ENCODE measurements at regions not wholly inside any gene's neighbourhood (a gene's known extent, or its start where the extent isn't known, plus 50 kb on each side); places are given as distances from the start of the nearest gene placed in this dataset.

GRCh38 chr6:167685654-167686053, 141.1 kb upstream of the AFDN start:
- Histone ChIP-seq H3K9ac (replicated peaks; ENCODE audit: extremely low read depth, insufficient read depth, low read length) (no peak overlapping the region), H3K4me2 (ENCODE audit: insufficient read depth, low read length) (no peak overlapping the region), H3K36me3 (ENCODE audit: control insufficient read depth in 2 of 2, extremely low read depth in 1 of 2, insufficient read depth in 2 of 2, low read length in 2 of 2) (no peaks in the 10 kb centered on the region), H3K79me2 (ENCODE audit: control insufficient read depth, insufficient read depth, low read length) (no peaks in the 10 kb centered on the region), H4K20me1 (replicated peaks; ENCODE audit: control insufficient read depth, extremely low read depth, insufficient read depth, low read length) (no peaks in the 10 kb centered on the region), H3K9me3 (replicated peaks; ENCODE audit: control insufficient read depth, insufficient read depth, low read length) (no peaks in the 10 kb centered on the region), H3K4me1 (ENCODE audit: control insufficient read depth, extremely low read depth, insufficient read depth, low read length) (peaks cover 22% of the 10 kb centered on the region), H3K9me1 (replicated peaks; ENCODE audit: control insufficient read depth, extremely low read depth, insufficient read depth, low read length) (no peaks in the 10 kb centered on the region), H3K27me3 (ENCODE audit: control insufficient read depth in 2 of 2, insufficient read depth in 2 of 2, low read length in 2 of 2) (no peaks in the 10 kb centered on the region), H3K4me3 (replicated peaks in 1 of 3; ENCODE audit: insufficient read depth in 1 of 3, low read depth in 1 of 3, low read length in 3 of 3) (no peak overlapping the region), H2AFZ (ENCODE audit: low read depth, low read length) (no peak overlapping the region), H3K27ac (ENCODE audit: insufficient read depth, low read depth, low read length) (no peak overlapping the region)
- dilution Hi-C loops (cut with MboI; ENCODE audit: extremely low pct_ligation_motif_present, low sequenced_read_pairs) (no loop called here), intact Hi-C loops (cut with micrococcal nuclease) (no loop called here)
- FAIRE-seq (no peak), DNase-seq (ENCODE audit: low read depth, low spot score) (no peak)
- ChIA-PET POLR2A (no interaction called here), CTCF (no interaction called here)
- BruUV-seq (replicated peaks) = no TSS peak
- no peak for TF ChIP-seq MYC (IDR thresholded peaks at IDR 0.05; ENCODE audit: low read depth, low read length)
- no peak for TF ChIP-seq GATA2 (IDR thresholded peaks at IDR 0.05; ENCODE audit: insufficient read depth, insufficient read length, low read depth, low read length)
- no peak for TF ChIP-seq CTCF (IDR thresholded peaks at IDR 0.05; ENCODE audit: extremely low read depth in 1 of 2, insufficient read depth in 1 of 2, low read depth in 1 of 2, low read length in 2 of 2)
- no peak for TF ChIP-seq FOS (IDR thresholded peaks at IDR 0.05; ENCODE audit: borderline replicate concordance, insufficient read depth, low read length)
- TF ChIP-seq POLR2A (IDR thresholded peaks at IDR 0.05; ENCODE audit: low read depth, low read length) = no peak

- H3K4me2 ChIP-seq (ENCODE audit: insufficient read depth, low read length) = no peak overlapping the region
- POLR2A ChIA-PET = no interaction called here
- CTCF ChIA-PET = no interaction called here
- H3K79me2 ChIP-seq (ENCODE audit: control insufficient read depth, insufficient read depth, low read length) = no peaks in the 10 kb centered on the region
- no peak overlapping the region for H3K4me3 ChIP-seq (replicated peaks in 1 of 3; ENCODE audit: insufficient read depth in 1 of 3, low read depth in 1 of 3, low read length in 3 of 3)
- no peaks in the 10 kb centered on the region for H3K27me3 ChIP-seq (ENCODE audit: control insufficient read depth in 2 of 2, insufficient read depth in 2 of 2, low read length in 2 of 2)
- dilution Hi-C loops (cut with MboI; ENCODE audit: extremely low pct_ligation_motif_present, low sequenced_read_pairs) (no loop called here), intact Hi-C loops (cut with micrococcal nuclease) (no loop called here)
- H3K27ac ChIP-seq (ENCODE audit: insufficient read depth, low read depth, low read length) = no peak overlapping the region
- no peak for DNase-seq (ENCODE audit: low read depth, low spot score)
- H2AFZ ChIP-seq (ENCODE audit: low read depth, low read length) = no peak overlapping the region
- no peaks in the 10 kb centered on the region for H3K9me3 ChIP-seq (replicated peaks; ENCODE audit: control insufficient read depth, insufficient read depth, low read length)
- no peak overlapping the region for H3K9ac ChIP-seq (replicated peaks; ENCODE audit: extremely low read depth, insufficient read depth, low read length)
- no peak for TF ChIP-seq EZH2 (IDR thresholded peaks at IDR 0.05; ENCODE audit: borderline replicate concordance, low read depth, low read length, severe bottlenecking)
- TF ChIP-seq MYC (IDR thresholded peaks at IDR 0.05; ENCODE audit: low read depth, low read length) = no peak
- no peak for TF ChIP-seq CTCF (IDR thresholded peaks at IDR 0.05; ENCODE audit: extremely low read depth in 1 of 2, insufficient read depth in 1 of 2, low read depth in 1 of 2, low read length in 2 of 2)
- TF ChIP-seq FOS (IDR thresholded peaks at IDR 0.05; ENCODE audit: borderline replicate concordance, insufficient read depth, low read length) = no peak
- TF ChIP-seq MAX (IDR thresholded peaks at IDR 0.05; ENCODE audit: insufficient read depth, insufficient read length) = no peak
- TF ChIP-seq POLR2AphosphoS5 (IDR thresholded peaks at IDR 0.05; ENCODE audit: insufficient read depth, low read depth, low read length) = no peak
- TF ChIP-seq POLR2A (IDR thresholded peaks at IDR 0.05; ENCODE audit: low read depth, low read length) = no peak
- no peak for TF ChIP-seq GATA2 (IDR thresholded peaks at IDR 0.05; ENCODE audit: insufficient read depth, insufficient read length, low read depth, low read length)
- TF ChIP-seq JUN (IDR thresholded peaks at IDR 0.05; ENCODE audit: borderline replicate concordance, insufficient read depth, insufficient read length, low read depth) = no peak
- no peak for FAIRE-seq
- H4K20me1 ChIP-seq (replicated peaks; ENCODE audit: control insufficient read depth, extremely low read depth, insufficient read depth, low read length) = no peaks in the 10 kb centered on the region
- H3K36me3 ChIP-seq (ENCODE audit: control insufficient read depth in 2 of 2, extremely low read depth in 1 of 2, insufficient read depth in 2 of 2, low read length in 2 of 2) = no peaks in the 10 kb centered on the region
- no TSS peak for BruUV-seq (replicated peaks)
- H3K4me1 ChIP-seq (ENCODE audit: control insufficient read depth, extremely low read depth, insufficient read depth, low read length) = peaks cover 22% of the 10 kb centered on the region
- no peaks in the 10 kb centered on the region for H3K9me1 ChIP-seq (replicated peaks; ENCODE audit: control insufficient read depth, extremely low read depth, insufficient read depth, low read length)
Observed at GRCh38 chr6:167686204-167686893, 140.4 kb upstream of the AFDN start.

All from endothelial cell of umbilical vein (primary cell).